Heart right ventricle (tissue), 16 donors: ENCODE measurements at regions not wholly inside any gene's neighbourhood (a gene's known extent, or its start where the extent isn't known, plus 50 kb on each side); places are given as distances from the start of the nearest gene placed in this dataset.

Experiments used
- ATAC-seq, 8 donors: fragments of 200-7000 bp; cut with Tn5 transposase; one replicate each; pipeline ENCODE4 v1.9.1; 2020; ENCODE audit warnings: mild to moderate bottlenecking in 8 of 8, moderate library complexity in 8 of 8, moderate number of reproducible peaks in 1 of 8
- DNase-seq, 2 donors: peaks; one replicate each; pipeline ENCODE4 v3.0.0-alpha.2; 2020
- H3K27ac ChIP-seq, 10 donors: fragments of 200-600 bp; sonication (generic) in 2 of 10; one replicate each; pipeline versions ENCODE4 v1.5.0 to v1.8.0; 2020 to 2022; ENCODE audit warnings: mild to moderate bottlenecking in 3 of 10
- H3K27me3 ChIP-seq, 7 donors: fragments of 200-600 bp; one replicate each; pipeline ENCODE4 v1.8.0; 2021 to 2022; ENCODE audit warnings: mild to moderate bottlenecking in 2 of 7
- H3K36me3 ChIP-seq, 9 donors: fragments of 200-600 bp; sonication (generic) in 1 of 9; one replicate each; pipeline versions ENCODE4 v1.5.0 to v1.8.0; 2020 to 2022; ENCODE audit warnings: mild to moderate bottlenecking in 2 of 9
- H3K4me1 ChIP-seq, 9 donors: fragments of 200-600 bp; sonication (generic) in 1 of 9; one replicate each; pipeline versions ENCODE4 v1.5.0 to v1.8.0; 2020 to 2022; ENCODE audit warnings: mild to moderate bottlenecking in 4 of 9
- H3K4me3 ChIP-seq, 10 donors: fragments of 200-600 bp; sonication (generic) in 2 of 10; one replicate each; pipeline versions ENCODE4 v1.5.0 to v1.8.0; 2020 to 2022; ENCODE audit warnings: mild to moderate bottlenecking in 7 of 10, moderate library complexity in 2 of 10
- H3K9me3 ChIP-seq, 11 donors: fragments of 200-600 bp in 10 of 11; sonication (generic) in 2 of 11; one replicate each; pipeline versions ENCODE4 v1.5.0 to v1.8.0; 2013 to 2022; ENCODE audit warnings: mild to moderate bottlenecking in 2 of 11, control low read depth in 1 of 11, moderate library complexity in 1 of 11
- CTCF ChIP-seq, 9 donors: fragments of 200-600 bp; sonication (generic) in 2 of 9; IDR thresholded peaks; one replicate each; pipeline versions ENCODE4 v1.5.0 to v1.8.0; 2021 to 2022; ENCODE audit warnings: antibody characterized with exemption in 9 of 9, mild to moderate bottlenecking in 5 of 9, moderate library complexity in 1 of 9
- WGBS, 2 donors: extraction: QIAGEN DNeasy Blood & Tissue Kit; methylation state at CpG; one replicate each; pipeline ENCODE4 v1.1.7; 2013; ENCODE audit warnings: inconsistent platforms in 1 of 2; 5-methylcytosine and 5-hydroxymethylcytosine counted together
- intact Hi-C, 10 donors: fragments of 100-400 bp; cut with DNase I; formaldehyde crosslinking; loops; one replicate each; pipeline versions ENCODE4 v1.11.1 to v1.14.2; 2022
- donor health status: Arrhythmogenic right ventricular cardiomyopathy.
- donor health status: ischemic (EF 13 %, LVEDD 7.1; RV severe dilation, severe dysfunction).
- donor health status: healthy with polysubstance abuse.
- donor health status: DM: no; HTN: yes; CAD: no.
- donor health status: DM: no; HTN: no; CAD: no.
- donor health status: ischemic (EF 25% LVEDD 6.9; RV normal size, moderate dysfunction).
- donor health status: ischemic (EF 25% LVEDD 5.7; RV mildly dilated, moderate dysfunction).
- donor health status: healthy.
- donor health status: DM: yes; HTN: yes; CAD: no.
- donor health status: Ischemic cardiomyopathy.
- donor health status: ischemic (EF 35%, LVEDD 5.7; RV mildly dilated, moderate dysfunction).
- donor health status: nonischemic (EF 11% LVEDD 7.7; RV severe dilation, severe dysfunction).
- donor health status: DM: yes; HTN: yes; CAD: no.
- donor health status: PGD.
- donor health status: ischemic (EF 29% LVEDD 5.4; RV normal size, mild dysfunction).
- donor health status: nonischemic (EF 23%, LVEDD 6.1; RV moderate dilation, normal function).

DNA sequence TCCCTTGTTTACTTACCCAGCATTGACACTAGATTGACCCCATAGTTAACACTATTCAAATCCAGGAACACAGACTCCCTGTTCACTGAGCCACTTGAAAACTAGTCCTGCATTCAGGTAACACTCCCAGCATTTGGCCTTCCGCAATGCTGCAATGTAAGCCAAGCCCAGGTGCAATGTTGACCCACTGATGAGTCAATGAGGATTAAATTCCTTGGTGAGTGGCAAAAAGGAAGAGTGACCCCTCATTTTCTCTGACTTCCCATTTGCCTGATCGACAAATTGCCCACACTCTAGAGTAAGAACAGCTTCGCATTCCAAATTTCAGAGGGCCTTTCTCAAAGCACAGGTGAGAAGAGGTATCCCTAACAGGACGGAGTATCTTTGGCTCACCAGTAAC is 251.9 kb downstream of the FBXO15 start:
- H3K27ac ChIP-seq, result no peak overlapping the region
- ATAC-seq (no peak), DNase-seq (no peak)
- no peaks in the 10 kb centered on the region for H3K9me3 ChIP-seq
- H3K36me3 ChIP-seq, result no peaks in the 10 kb centered on the region
- no peak overlapping the region for H3K4me3 ChIP-seq
- H3K27me3 ChIP-seq, result peaks cover 0 to 6% (median 0%) of the 10 kb centered on the region in 7 donors
- H3K4me1 ChIP-seq, result no peaks in the 10 kb centered on the region
- TF ChIP-seq CTCF (IDR thresholded peaks at IDR 0.05), result no peak
- 39 to 52% methylated on average over 4 of the region's 4 CpGs for WGBS, 2 donors
- intact Hi-C loops, result no loop called here

- peaks cover 0 to 6% (median 0%) of the 10 kb centered on the region in 7 donors for H3K27me3 ChIP-seq
- ATAC-seq (no peak), DNase-seq (no peak)
- H3K27ac ChIP-seq, result no peak overlapping the region
- intact Hi-C loops, result no loop called here
- no peaks in the 10 kb centered on the region for H3K36me3 ChIP-seq
- H3K9me3 ChIP-seq, result no peaks in the 10 kb centered on the region
- no peaks in the 10 kb centered on the region for H3K4me1 ChIP-seq
- no peak overlapping the region for H3K4me3 ChIP-seq
- 73 to 75% methylated on average over 3 of the region's 3 CpGs for WGBS, 2 donors
- TF ChIP-seq CTCF (IDR thresholded peaks at IDR 0.05), result no peak
Observed at GRCh38 chr18:73893880-73894279, 253.8 kb downstream of the FBXO15 start.

GRCh38 chr18:73891572-73892421 is 255.8 kb downstream of the FBXO15 start:
- Histone ChIP-seq H3K27ac (no peak overlapping the region), H3K4me3 (no peak overlapping the region), H3K9me3 (no peaks in the 10 kb centered on the region), H3K36me3 (no peaks in the 10 kb centered on the region), H3K27me3 (peaks cover 0 to 6% (median 0%) of the 10 kb centered on the region in 7 donors), H3K4me1 (no peaks in the 10 kb centered on the region)
- 42 to 48% methylated on average over 20 of the region's 20 CpGs for WGBS, 2 donors
- no peak for DNase-seq
- intact Hi-C loops, result no loop called here
- ATAC-seq, result no peak
- TF ChIP-seq CTCF (IDR thresholded peaks at IDR 0.05), result no peak

DNA sequence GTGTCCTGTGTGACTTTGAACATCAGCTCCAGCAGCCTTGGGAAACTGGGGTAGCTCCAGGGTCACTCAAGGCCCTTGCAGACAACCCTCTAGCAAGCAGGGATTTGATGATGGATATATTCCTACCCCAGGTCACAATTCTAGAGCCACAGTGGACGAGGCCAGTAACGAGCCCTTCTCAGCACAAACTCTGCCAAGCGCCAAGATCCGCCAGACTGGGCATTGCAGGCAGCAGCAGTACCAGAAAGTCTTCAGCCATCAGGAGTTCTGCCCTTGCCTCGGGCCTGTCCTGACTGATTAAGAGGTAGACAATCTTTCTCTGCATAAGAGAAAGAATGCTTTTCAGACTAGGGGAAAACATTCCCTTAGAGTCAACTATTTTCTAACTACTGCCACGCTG is 259.1 kb downstream of the FBXO15 start:
- Histone ChIP-seq H3K36me3 (no peaks in the 10 kb centered on the region), H3K9me3 (no peaks in the 10 kb centered on the region), H3K4me1 (no peaks in the 10 kb centered on the region), H3K4me3 (no peak overlapping the region), H3K27me3 (peaks cover 0 to 6% (median 0%) of the 10 kb centered on the region in 7 donors), H3K27ac (no peak overlapping the region)
- no peak for ATAC-seq
- intact Hi-C loops, result no loop called here
- TF ChIP-seq CTCF (IDR thresholded peaks at IDR 0.05), result no peak
- no peak for DNase-seq
- 70 to 74% methylated on average over 6 of the region's 6 CpGs for WGBS, 2 donors
